OCI-LY3 (cell line): ENCODE measurements at regions not wholly inside any gene's neighbourhood (a gene's known extent, or its start where the extent isn't known, plus 50 kb on each side); places are given as distances from the start of the nearest gene placed in this dataset.

Experiments
- H2AFZ ChIP-seq: fragments of 200-600, 300-600 bp; shearing (Covaris generic); 2 replicates; pipeline ENCODE4 v1.6.0; 2014; ENCODE audit warnings: antibody characterized with exemption, low read depth, low read length
- H3K27ac ChIP-seq: fragments of 200-600, 300-600 bp; sonication (generic); 2 replicates; pipeline ENCODE4 v1.5.1; 2014; ENCODE audit warnings: mild to moderate bottlenecking, low read length, moderate library complexity, mixed read lengths
- H3K27me3 ChIP-seq: fragments of 200-600, 300-600 bp; sonication (generic); 2 replicates; pipeline ENCODE4 v1.6.1; 2014; ENCODE audit warnings: low read depth, low read length, mixed read lengths
- H3K36me3 ChIP-seq: fragments of 200-600, 300-600 bp; sonication (generic); replicated peaks from 2 replicates; pipeline ENCODE3; 2014; ENCODE audit warnings: low read depth, low read length, mixed read lengths
- H3K4me1 ChIP-seq: fragments of 300-600, 200-600 bp; sonication (generic); 2 replicates; pipeline ENCODE4 v1.6.1; 2014; ENCODE audit warnings: low read length, mixed read lengths
- H3K4me2 ChIP-seq: fragments of 200-600, 300-600 bp; sonication (generic); 2 replicates; pipeline ENCODE4 v1.6.1; 2014; ENCODE audit warnings: low read length, mixed read lengths
- H3K4me3 ChIP-seq: fragments of 300-600, 200-600 bp; sonication (generic); 2 replicates; pipeline ENCODE4 v1.5.1; 2014; ENCODE audit warnings: antibody characterized with exemption, mild to moderate bottlenecking, low read length, moderate library complexity
- H3K79me2 ChIP-seq: fragments of 300-600, 200-600 bp; shearing (Covaris generic); 2 replicates; pipeline ENCODE4 v1.6.1; 2014; ENCODE audit warnings: mild to moderate bottlenecking, low read length, mixed read lengths
- H3K9ac ChIP-seq: fragments of 300-600, 200-600 bp; shearing (Covaris generic); 2 replicates; pipeline ENCODE4 v1.6.0; 2014; ENCODE audit warnings: mild to moderate bottlenecking, low read length, moderate library complexity
- H3K9me3 ChIP-seq: fragments of 200-600, 300-600 bp; shearing (Covaris generic); 2 replicates; pipeline ENCODE4 v1.6.1; 2014; ENCODE audit warnings: low read length, mixed read lengths; ENCODE audit not compliant: insufficient read depth
- H4K20me1 ChIP-seq: fragments of 200-600, 300-600 bp; sonication (generic); 2 replicates; pipeline ENCODE4 v1.6.1; 2016; ENCODE audit warnings: low read length, mixed read lengths; ENCODE audit not compliant: insufficient read depth
- EZH2phosphoT487 ChIP-seq: fragments of 200-600 bp; shearing (Covaris generic); IDR thresholded peaks from 2 replicates; pipeline ENCODE4 v1.6.1; 2018; ENCODE audit warnings: antibody characterized with exemption, mixed run types, low read depth
- TF ChIP-seq, protein P1 (sequence below): fragments of 200-600, 300-600 bp; sonication (generic); IDR thresholded peaks from 2 replicates; pipeline ENCODE4 v1.5.1; 2014; ENCODE audit warnings: antibody characterized with exemption, low read length, low read depth

- H3K27ac ChIP-seq = no peak overlapping the region
- H3K4me2 ChIP-seq = no peak overlapping the region
- no peak overlapping the region for H3K4me3 ChIP-seq
- no peak overlapping the region for H3K9ac ChIP-seq
- no peaks in the 10 kb centered on the region for H3K79me2 ChIP-seq
- H3K27me3 ChIP-seq = 0 out of 2 replicates have a peak, but pooled peaks cover 2% of the 10 kb centered on the region
- no peaks in the 10 kb centered on the region for H4K20me1 ChIP-seq
- no peaks in the 10 kb centered on the region for H3K9me3 ChIP-seq
- peaks cover 5% of the 10 kb centered on the region; the same call in 1 of the 2 replicates for H3K4me1 ChIP-seq
- H2AFZ ChIP-seq = no peak overlapping the region
- TF ChIP-seq, protein P1, sequence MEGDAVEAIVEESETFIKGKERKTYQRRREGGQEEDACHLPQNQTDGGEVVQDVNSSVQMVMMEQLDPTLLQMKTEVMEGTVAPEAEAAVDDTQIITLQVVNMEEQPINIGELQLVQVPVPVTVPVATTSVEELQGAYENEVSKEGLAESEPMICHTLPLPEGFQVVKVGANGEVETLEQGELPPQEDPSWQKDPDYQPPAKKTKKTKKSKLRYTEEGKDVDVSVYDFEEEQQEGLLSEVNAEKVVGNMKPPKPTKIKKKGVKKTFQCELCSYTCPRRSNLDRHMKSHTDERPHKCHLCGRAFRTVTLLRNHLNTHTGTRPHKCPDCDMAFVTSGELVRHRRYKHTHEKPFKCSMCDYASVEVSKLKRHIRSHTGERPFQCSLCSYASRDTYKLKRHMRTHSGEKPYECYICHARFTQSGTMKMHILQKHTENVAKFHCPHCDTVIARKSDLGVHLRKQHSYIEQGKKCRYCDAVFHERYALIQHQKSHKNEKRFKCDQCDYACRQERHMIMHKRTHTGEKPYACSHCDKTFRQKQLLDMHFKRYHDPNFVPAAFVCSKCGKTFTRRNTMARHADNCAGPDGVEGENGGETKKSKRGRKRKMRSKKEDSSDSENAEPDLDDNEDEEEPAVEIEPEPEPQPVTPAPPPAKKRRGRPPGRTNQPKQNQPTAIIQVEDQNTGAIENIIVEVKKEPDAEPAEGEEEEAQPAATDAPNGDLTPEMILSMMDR = no peak
- no peak for TF ChIP-seq EZH2phosphoT487
- H3K36me3 ChIP-seq = no peaks in the 10 kb centered on the region
These were observed 78.5 kb upstream of the ADCY1 start for GRCh38 chr7:45495618-45496017.

DNA sequence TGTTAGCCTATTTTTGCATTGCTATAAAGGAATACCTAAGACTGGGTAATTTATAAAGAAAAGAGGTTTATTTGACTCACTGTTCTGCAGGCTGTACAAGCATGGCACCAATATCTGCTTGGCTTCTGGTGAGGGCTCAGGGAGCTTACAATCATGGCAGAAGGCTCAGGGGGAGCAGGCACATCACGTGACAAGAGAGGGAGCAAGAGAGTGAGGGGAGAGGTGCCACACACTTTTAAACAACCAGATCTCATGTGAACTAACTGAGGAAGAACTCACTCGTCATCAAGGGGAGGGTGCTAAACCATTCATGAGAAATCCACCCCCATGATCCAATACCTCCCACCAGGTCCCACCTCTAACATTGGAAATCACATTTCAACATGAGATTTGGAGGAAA lies 73.9 kb upstream of the ADCY1 start:
- Histone ChIP-seq H3K4me2 (no peak overlapping the region), H3K9me3 (peaks cover 8% of the 10 kb centered on the region; the same call in 1 of the 2 replicates), H2AFZ (no peak overlapping the region), H3K27ac (no peak overlapping the region), H3K9ac (no peak overlapping the region), H3K36me3 (no peaks in the 10 kb centered on the region), H4K20me1 (no peaks in the 10 kb centered on the region), H3K4me3 (no peak overlapping the region), H3K27me3 (0 out of 2 replicates have a peak, but pooled peaks cover 2% of the 10 kb centered on the region), H3K4me1 (peaks cover 5% of the 10 kb centered on the region; the same call in 1 of the 2 replicates), H3K79me2 (no peaks in the 10 kb centered on the region)
- TF ChIP-seq, protein P1 = no peak
- no peak for TF ChIP-seq EZH2phosphoT487

DNA sequence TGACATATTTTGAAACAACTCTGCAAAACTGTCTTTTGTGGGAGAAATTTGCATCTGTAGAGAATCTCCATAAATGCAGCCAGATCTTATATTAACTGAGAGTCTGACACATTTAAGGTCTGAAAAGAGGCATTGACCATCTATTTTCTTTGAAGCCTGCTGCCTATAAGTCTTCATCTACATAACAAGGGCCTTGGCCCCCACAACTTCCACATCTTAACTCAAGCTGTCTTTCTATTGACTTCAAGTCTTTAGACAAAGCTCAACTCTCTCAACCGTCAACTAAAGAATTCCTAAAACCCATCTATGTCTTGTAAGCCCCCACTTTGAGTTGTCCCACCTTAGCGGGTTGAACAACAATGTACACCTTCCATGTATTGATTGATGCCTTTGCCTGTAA lies 72.4 kb upstream of the ADCY1 start:
- no peak for TF ChIP-seq EZH2phosphoT487
- TF ChIP-seq, protein P1 = no peak
- Histone ChIP-seq H4K20me1 (no peaks in the 10 kb centered on the region), H3K27ac (no peak overlapping the region), H3K4me2 (no peak overlapping the region), H3K9ac (no peak overlapping the region), H3K9me3 (peaks cover 20% of the 10 kb centered on the region; the same call in 1 of the 2 replicates), H3K36me3 (no peaks in the 10 kb centered on the region), H3K4me3 (no peak overlapping the region), H3K79me2 (no peaks in the 10 kb centered on the region), H2AFZ (no peak overlapping the region), H3K27me3 (no peaks in the 10 kb centered on the region), H3K4me1 (peaks cover 5% of the 10 kb centered on the region; the same call in 1 of the 2 replicates)

DNA sequence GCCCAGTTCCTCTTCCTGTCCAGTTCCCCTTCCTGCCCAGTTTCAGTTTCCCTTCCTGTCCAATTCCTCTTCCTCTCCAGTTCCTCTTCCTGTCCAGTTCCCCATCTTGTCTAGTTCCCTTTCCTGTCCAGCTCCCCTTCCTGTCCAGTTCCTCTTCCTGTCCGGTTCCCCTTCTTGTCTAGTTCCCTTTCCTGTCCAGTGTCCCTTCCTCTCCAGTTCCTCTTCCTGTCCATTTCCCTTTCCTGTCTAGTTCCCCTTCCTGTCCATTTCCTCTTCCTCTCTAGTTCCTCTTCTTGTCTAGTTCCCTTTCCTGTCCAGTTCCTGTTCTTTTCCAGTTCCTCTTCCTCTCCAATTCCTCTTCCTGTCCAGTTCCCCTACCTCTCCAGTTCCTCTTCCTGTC lies 68.1 kb upstream of the ADCY1 start:
- H3K9me3 ChIP-seq = peaks cover 20% of the 10 kb centered on the region; the same call in 1 of the 2 replicates
- no peaks in the 10 kb centered on the region for H3K27me3 ChIP-seq
- H4K20me1 ChIP-seq = no peaks in the 10 kb centered on the region
- no peaks in the 10 kb centered on the region for H3K79me2 ChIP-seq
- H3K27ac ChIP-seq = no peak overlapping the region
- no peaks in the 10 kb centered on the region for H3K4me1 ChIP-seq
- H3K9ac ChIP-seq = no peak overlapping the region
- TF ChIP-seq, protein P1 = no peak
- TF ChIP-seq EZH2phosphoT487 = no peak
- H3K36me3 ChIP-seq = no peaks in the 10 kb centered on the region
- H3K4me3 ChIP-seq = no peak overlapping the region
- no peak overlapping the region for H2AFZ ChIP-seq
- no peak overlapping the region for H3K4me2 ChIP-seq
